HFFc6 (cell line): ENCODE measurements at regions not wholly inside any gene's neighbourhood (a gene's known extent, or its start where the extent isn't known, plus 50 kb on each side); places are given as distances from the start of the nearest gene placed in this dataset.

ENCODE experiments used
- DNase-seq: peaks from one replicate; pipeline ENCODE4 v3.0.0-alpha.2; 2018
- H3K27ac Mint-ChIP-seq: 2 replicates; pipeline ENCODE4 v1.8.0; 2020; ENCODE audit warnings: mild to moderate bottlenecking, mixed read lengths
- H3K27me3 Mint-ChIP-seq: 2 replicates; pipeline ENCODE4 v1.8.0; 2021; ENCODE audit warnings: mild to moderate bottlenecking, moderate library complexity, mixed read lengths; ENCODE audit not compliant: insufficient read depth
- H3K36me3 Mint-ChIP-seq: 2 replicates; pipeline ENCODE4 v1.8.0; 2021; ENCODE audit warnings: low read depth, mixed read lengths
- H3K4me1 Mint-ChIP-seq: 2 replicates; pipeline ENCODE4 v1.8.0; 2020; ENCODE audit warnings: low read depth, mixed read lengths
- H3K4me3 Mint-ChIP-seq: 2 replicates; pipeline ENCODE4 v1.8.0; 2020; ENCODE audit warnings: mild to moderate bottlenecking, moderate library complexity, mixed read lengths
- H3K9me3 Mint-ChIP-seq: 2 replicates; pipeline ENCODE4 v1.8.0; 2020; ENCODE audit warnings: mild to moderate bottlenecking, mixed read lengths
- TF ChIP-seq, protein P1 (sequence below): fragments of 200-600 bp; sonication (generic); IDR thresholded peaks from 2 replicates; pipeline ENCODE4 v1.5.0; 2021; ENCODE audit warnings: antibody characterized with exemption, mild to moderate bottlenecking

DNA sequence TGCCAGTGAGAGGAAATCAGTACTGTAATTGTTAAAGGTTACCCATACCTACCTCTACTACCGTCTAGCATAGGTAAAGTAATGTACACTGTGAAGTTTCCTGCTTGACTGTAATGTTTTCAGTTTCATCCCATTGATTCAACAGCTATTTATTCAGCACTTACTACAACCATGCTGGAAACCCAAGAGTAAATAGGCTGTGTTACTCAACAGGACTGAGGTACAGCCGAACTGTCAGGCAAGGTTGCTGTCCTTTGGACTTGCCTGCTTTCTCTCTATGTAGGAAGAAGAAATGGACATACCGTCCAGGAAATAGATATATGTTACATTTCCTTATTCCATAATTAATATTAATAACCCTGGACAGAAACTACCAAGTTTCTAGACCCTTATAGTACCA lies 265.5 kb downstream of the NR2F2 start:
- H3K27me3 Mint-ChIP-seq = no peaks in the 10 kb centered on the region
- no peak overlapping the region for H3K27ac Mint-ChIP-seq
- DNase-seq = no peak
- H3K4me1 Mint-ChIP-seq = no peaks in the 10 kb centered on the region
- H3K4me3 Mint-ChIP-seq = no peak overlapping the region
- no peaks in the 10 kb centered on the region for H3K36me3 Mint-ChIP-seq
- no peaks in the 10 kb centered on the region for H3K9me3 Mint-ChIP-seq
- TF ChIP-seq, protein P1, sequence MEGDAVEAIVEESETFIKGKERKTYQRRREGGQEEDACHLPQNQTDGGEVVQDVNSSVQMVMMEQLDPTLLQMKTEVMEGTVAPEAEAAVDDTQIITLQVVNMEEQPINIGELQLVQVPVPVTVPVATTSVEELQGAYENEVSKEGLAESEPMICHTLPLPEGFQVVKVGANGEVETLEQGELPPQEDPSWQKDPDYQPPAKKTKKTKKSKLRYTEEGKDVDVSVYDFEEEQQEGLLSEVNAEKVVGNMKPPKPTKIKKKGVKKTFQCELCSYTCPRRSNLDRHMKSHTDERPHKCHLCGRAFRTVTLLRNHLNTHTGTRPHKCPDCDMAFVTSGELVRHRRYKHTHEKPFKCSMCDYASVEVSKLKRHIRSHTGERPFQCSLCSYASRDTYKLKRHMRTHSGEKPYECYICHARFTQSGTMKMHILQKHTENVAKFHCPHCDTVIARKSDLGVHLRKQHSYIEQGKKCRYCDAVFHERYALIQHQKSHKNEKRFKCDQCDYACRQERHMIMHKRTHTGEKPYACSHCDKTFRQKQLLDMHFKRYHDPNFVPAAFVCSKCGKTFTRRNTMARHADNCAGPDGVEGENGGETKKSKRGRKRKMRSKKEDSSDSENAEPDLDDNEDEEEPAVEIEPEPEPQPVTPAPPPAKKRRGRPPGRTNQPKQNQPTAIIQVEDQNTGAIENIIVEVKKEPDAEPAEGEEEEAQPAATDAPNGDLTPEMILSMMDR = no peak

DNA sequence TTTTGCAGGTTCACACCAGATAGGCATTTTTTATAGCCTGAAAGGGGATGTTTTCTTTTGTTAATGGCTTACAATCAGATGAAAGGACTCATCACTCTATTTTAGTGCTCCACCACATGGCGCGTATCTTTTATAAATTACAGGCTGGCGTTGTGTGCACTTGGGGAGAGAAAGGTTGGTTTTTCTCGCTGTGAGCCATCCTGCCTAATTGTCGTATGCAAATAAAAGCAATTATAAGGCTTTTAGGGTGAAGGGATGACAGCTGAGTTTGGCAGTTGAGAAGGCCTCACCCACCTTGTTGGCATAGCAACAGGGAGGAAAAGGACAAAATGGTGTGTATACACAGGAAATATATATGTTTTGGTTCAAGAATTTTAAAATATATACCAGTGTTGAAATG lies 268.0 kb downstream of the NR2F2 start:
- Mint-ChIP-seq H3K27ac (no peak overlapping the region), H3K9me3 (no peaks in the 10 kb centered on the region), H3K36me3 (no peaks in the 10 kb centered on the region), H3K4me1 (no peaks in the 10 kb centered on the region), H3K27me3 (no peaks in the 10 kb centered on the region), H3K4me3 (no peak overlapping the region)
- TF ChIP-seq, protein P1 = no peak
- DNase-seq = no peak

DNA sequence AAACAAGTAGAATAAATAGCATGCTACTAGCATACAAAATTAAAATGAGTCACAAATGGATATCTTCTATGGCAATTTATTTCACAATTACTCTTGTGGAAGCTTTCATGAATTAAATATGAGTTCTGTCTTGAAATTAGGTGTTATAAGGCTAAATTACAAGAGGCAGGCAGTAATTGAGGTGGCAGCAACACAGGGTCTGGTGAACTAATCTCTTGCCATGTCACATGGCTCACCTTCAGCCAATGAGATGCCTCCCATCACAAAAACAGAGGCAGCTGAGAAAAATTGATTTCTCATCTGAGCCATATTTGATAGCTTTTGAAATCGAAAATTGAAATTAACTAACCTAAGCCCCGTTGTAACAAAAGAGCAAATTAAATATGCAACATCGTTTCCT lies 268.8 kb downstream of the NR2F2 start:
- Mint-ChIP-seq H3K36me3 (no peaks in the 10 kb centered on the region), H3K9me3 (no peaks in the 10 kb centered on the region), H3K4me1 (no peaks in the 10 kb centered on the region), H3K27ac (no peak overlapping the region), H3K27me3 (no peaks in the 10 kb centered on the region), H3K4me3 (no peak overlapping the region)
- TF ChIP-seq, protein P1 = no peak
- DNase-seq = no peak

DNA sequence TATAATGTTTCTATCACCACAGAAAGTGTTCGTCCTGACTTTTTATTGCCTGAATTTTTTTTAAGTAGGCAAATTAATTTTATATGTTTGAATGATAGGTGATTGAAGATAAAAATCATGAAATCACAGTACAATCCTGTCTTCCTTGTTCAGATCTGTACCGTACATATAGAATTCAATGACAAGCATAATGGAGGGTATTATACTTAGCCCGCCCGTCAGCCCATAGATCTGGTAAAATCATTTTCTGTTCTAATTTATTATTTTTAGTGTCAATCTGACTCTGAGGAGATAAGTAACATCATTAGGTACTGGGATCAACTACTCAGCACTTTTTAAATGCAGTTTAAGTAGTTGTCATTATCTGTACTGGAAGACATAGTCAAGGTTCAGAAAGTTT lies 269.9 kb downstream of the NR2F2 start:
- DNase-seq = no peak
- Mint-ChIP-seq H3K27ac (no peak overlapping the region), H3K36me3 (no peaks in the 10 kb centered on the region), H3K9me3 (no peaks in the 10 kb centered on the region), H3K4me3 (no peak overlapping the region), H3K27me3 (no peaks in the 10 kb centered on the region), H3K4me1 (no peaks in the 10 kb centered on the region)
- TF ChIP-seq, protein P1 = no peak

DNA sequence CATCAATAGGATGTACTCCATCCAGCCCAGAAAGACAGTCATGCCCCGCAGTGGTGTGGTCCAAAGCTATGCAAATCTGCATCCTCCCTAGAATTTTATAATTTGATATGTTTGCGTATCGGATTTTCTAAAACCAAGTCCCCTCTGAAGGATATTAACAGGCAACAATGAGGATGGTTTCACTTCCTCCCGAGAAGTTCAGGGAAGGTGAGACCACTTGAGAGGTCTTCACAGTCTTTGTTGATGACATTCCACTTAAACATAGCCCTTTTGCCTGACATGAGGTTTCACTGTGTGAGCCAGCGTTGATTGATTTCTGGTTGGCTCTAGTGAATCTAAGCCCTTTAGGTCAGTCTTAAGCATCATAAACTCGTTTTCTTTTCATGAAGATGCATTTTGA lies 276.1 kb downstream of the NR2F2 start:
- Mint-ChIP-seq H3K4me1 (no peaks in the 10 kb centered on the region), H3K27me3 (no peaks in the 10 kb centered on the region), H3K27ac (no peak overlapping the region), H3K4me3 (no peak overlapping the region), H3K9me3 (no peaks in the 10 kb centered on the region; the same call in 1 of the 2 replicates), H3K36me3 (no peaks in the 10 kb centered on the region)
- DNase-seq = no peak
- TF ChIP-seq, protein P1 = no peak

DNA sequence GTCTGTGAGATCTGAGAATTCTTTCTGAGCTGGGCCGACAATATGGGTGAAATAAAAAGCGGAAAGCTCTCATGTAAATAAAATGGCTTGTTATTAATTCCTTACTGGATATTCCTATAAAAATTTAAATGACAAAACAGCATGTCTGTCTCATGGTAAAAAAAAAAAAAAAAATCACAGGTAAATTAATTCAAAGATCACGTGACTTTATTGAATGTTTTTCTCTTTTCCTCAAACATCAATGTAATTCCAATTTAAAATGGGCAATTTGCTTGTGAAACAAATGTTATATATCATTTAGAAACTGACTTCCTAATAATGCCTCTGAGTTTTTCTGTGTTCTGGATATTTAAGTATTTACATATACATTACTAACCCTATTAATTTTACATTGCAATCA lies 280.3 kb downstream of the NR2F2 start:
- Mint-ChIP-seq H3K4me1 (no peaks in the 10 kb centered on the region), H3K4me3 (no peak overlapping the region), H3K27ac (no peak overlapping the region), H3K27me3 (no peaks in the 10 kb centered on the region), H3K9me3 (no peaks in the 10 kb centered on the region; the same call in none of the 2 replicates), H3K36me3 (no peaks in the 10 kb centered on the region)
- TF ChIP-seq, protein P1 = no peak
- no peak for DNase-seq
